ENCODE measurements at regions not wholly inside any gene's neighbourhood (a gene's known extent, or its start where the extent isn't known, plus 50 kb on each side); places are given as distances from the start of the nearest gene placed in this dataset.

GRCh38 chr13:95385373-95385772 lies 84.1 kb upstream of the ABCC4 start:
- TF ChIP-seq CTCF (IDR thresholded peaks at IDR 0.05), result no peak
- TF ChIP-seq POLR2A (IDR thresholded peaks at IDR 0.05), result no peak
